Smooth muscle cell (in vitro differentiated cells): ENCODE measurements at regions not wholly inside any gene's neighbourhood (a gene's known extent, or its start where the extent isn't known, plus 50 kb on each side); places are given as distances from the start of the nearest gene placed in this dataset.

Experiments
- DNase-seq: peaks from one replicate; lab custom pipeline; 2025; ENCODE audit not compliant: unreplicated experiment; lab: John Stamatoyannopoulos, UW
- H2AFZ ChIP-seq: fragments of 200-600 bp; sonication (generic); 2 replicates; pipeline ENCODE4 v1.6.0; 2016; ENCODE audit warnings: antibody characterized with exemption, low read depth, mild to moderate bottlenecking
- H3F3A ChIP-seq: fragments of 200-600 bp; sonication (generic); 2 replicates; pipeline ENCODE4 v1.6.0; 2017; ENCODE audit warnings: antibody characterized with exemption, low read depth
- H3K27ac ChIP-seq: fragments of 200-600 bp; sonication (generic); 2 replicates; pipeline ENCODE4 v1.5.1; 2016; ENCODE audit warnings: low read depth, mild to moderate bottlenecking
- H3K27me3 ChIP-seq: fragments of 200-600 bp; sonication (generic); 2 replicates; pipeline ENCODE4 v1.6.1; 2016; ENCODE audit warnings: low read depth, mild to moderate bottlenecking
- H3K36me3 ChIP-seq: fragments of 200-600 bp; sonication (generic); 2 replicates; pipeline ENCODE4 v1.5.1; 2016; ENCODE audit warnings: low read depth
- H3K4me1 ChIP-seq: fragments of 200-600 bp; sonication (generic); 2 replicates; pipeline ENCODE4 v1.5.1; 2016; ENCODE audit warnings: low read depth
- H3K4me2 ChIP-seq: fragments of 200-600 bp; sonication (generic); 2 replicates; pipeline ENCODE4 v1.6.0; 2016; ENCODE audit warnings: mild to moderate bottlenecking
- H3K4me3 ChIP-seq: fragments of 200-600 bp; sonication (generic); 2 replicates; pipeline ENCODE4 v1.5.1; 2016; ENCODE audit warnings: mild to moderate bottlenecking
- H3K79me2 ChIP-seq: fragments of 200-600 bp; sonication (generic); 2 replicates; pipeline ENCODE4 v1.6.0; 2016; ENCODE audit warnings: low read depth, mild to moderate bottlenecking
- H3K9ac ChIP-seq: fragments of 200-600 bp; sonication (generic); 2 replicates; pipeline ENCODE4 v1.6.0; 2016; ENCODE audit warnings: low read depth
- H3K9me3 ChIP-seq: fragments of 200-600 bp; sonication (generic); replicated peaks from 2 replicates; pipeline ENCODE4 v1.5.1; 2016; ENCODE audit warnings: low read depth
- H4K20me1 ChIP-seq: fragments of 200-600 bp; sonication (generic); 2 replicates; pipeline ENCODE4 v1.6.0; 2016; ENCODE audit warnings: low read depth
- WGBS: methylation state at CpG from one replicate; pipeline ENCODE4 v1.1.7; 2016; ENCODE audit warnings: low lambda C conversion rate; 5-methylcytosine and 5-hydroxymethylcytosine counted together
- TF ChIP-seq, protein P1 (sequence below): fragments of 200-600 bp; sonication (generic); IDR thresholded peaks from 2 replicates; pipeline ENCODE4 v1.5.1; 2017; ENCODE audit warnings: borderline replicate concordance, mild to moderate bottlenecking, antibody characterized with exemption; ENCODE audit not compliant: insufficient read depth, poor library complexity, severe bottlenecking

DNA sequence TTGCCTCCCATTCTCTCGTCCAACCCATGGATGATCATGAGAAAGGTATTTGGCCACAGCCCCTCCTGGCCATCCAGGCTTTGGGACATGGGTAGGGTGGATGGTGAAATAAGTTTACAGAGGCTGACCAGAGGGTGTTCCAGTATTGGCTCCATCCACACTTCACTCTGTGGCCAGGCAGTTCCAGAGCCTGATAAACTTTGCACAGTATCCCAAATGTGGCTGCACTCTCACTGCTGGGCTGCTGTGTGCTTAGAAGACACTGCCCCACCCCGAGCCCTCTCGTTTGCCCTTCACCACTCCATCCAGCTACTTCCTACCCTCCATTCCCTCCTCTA lies 72.0 kb upstream of the ZMIZ1 start:
- no peaks in the 10 kb centered on the region for H3K36me3 ChIP-seq
- H3F3A ChIP-seq: no peaks in the 10 kb centered on the region
- H3K4me1 ChIP-seq: no peaks in the 10 kb centered on the region
- no peak overlapping the region for H3K9ac ChIP-seq
- TF ChIP-seq, protein P1, sequence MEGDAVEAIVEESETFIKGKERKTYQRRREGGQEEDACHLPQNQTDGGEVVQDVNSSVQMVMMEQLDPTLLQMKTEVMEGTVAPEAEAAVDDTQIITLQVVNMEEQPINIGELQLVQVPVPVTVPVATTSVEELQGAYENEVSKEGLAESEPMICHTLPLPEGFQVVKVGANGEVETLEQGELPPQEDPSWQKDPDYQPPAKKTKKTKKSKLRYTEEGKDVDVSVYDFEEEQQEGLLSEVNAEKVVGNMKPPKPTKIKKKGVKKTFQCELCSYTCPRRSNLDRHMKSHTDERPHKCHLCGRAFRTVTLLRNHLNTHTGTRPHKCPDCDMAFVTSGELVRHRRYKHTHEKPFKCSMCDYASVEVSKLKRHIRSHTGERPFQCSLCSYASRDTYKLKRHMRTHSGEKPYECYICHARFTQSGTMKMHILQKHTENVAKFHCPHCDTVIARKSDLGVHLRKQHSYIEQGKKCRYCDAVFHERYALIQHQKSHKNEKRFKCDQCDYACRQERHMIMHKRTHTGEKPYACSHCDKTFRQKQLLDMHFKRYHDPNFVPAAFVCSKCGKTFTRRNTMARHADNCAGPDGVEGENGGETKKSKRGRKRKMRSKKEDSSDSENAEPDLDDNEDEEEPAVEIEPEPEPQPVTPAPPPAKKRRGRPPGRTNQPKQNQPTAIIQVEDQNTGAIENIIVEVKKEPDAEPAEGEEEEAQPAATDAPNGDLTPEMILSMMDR: no peak
- no peaks in the 10 kb centered on the region for H3K27me3 ChIP-seq
- no peak overlapping the region for H3K4me3 ChIP-seq
- H3K79me2 ChIP-seq: no peaks in the 10 kb centered on the region
- H3K9me3 ChIP-seq: no peaks in the 10 kb centered on the region
- H3K27ac ChIP-seq: no peak overlapping the region
- H3K4me2 ChIP-seq: no peak overlapping the region
- no peaks in the 10 kb centered on the region for H4K20me1 ChIP-seq
- DNase-seq: no peak
- WGBS: 82% methylated on average over 3 of the region's 3 CpGs
- no peak overlapping the region for H2AFZ ChIP-seq

DNA sequence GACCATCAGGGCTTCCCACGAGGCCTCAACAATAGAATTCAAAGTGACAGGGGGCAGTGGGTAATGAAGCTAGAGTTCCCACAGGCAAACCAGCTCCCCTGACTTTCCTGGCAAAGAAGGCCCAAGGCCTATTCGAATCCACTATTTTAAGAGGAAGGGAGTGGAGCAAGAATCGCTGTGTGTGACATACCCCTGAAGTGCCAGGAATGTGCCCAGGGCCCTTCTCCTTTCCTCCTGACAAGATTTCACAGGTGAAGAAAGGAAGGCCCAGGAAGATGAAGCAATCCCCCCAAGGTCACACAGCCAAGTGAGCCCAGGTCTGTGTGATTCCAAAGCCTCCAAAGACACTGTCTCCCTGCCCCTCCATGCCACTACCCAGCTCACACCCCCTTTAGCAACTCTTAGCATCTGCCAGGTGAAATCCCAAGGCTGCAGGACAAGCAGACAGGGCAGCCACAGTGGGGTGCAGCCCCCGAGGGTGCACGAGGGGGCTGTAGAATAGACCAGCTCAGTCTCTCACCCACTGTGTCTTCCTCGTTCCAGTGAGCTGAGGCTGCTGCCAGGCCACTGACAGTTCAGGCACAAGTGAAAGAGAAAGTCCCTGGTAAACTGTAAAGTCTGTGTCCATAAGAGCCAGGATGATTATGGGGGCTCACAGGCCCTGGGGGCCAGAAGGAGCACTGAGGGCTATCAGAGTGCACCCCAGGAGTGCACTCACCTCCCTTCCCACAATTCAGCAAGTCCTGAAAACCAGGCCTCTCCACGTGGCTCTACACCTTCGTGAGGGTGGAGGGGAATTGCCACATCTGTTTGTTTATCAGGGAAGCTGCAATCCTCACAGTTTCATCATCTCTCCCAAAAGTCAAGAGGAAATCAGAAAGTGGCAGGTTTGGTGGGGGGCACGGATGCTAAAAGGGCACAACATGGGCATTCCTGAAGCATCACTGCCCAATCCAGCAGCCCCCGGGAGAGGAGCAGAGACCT lies 70.8 kb upstream of the ZMIZ1 start:
- TF ChIP-seq, protein P1: no peak
- H3K9me3 ChIP-seq: no peaks in the 10 kb centered on the region
- 79% methylated on average over 10 of the region's 10 CpGs for WGBS
- no peaks in the 10 kb centered on the region for H4K20me1 ChIP-seq
- H3K4me2 ChIP-seq: no peak overlapping the region
- H3F3A ChIP-seq: no peaks in the 10 kb centered on the region
- H3K36me3 ChIP-seq: no peaks in the 10 kb centered on the region
- H2AFZ ChIP-seq: no peak overlapping the region
- no peaks in the 10 kb centered on the region for H3K27me3 ChIP-seq
- no peaks in the 10 kb centered on the region for H3K4me1 ChIP-seq
- no peaks in the 10 kb centered on the region for H3K79me2 ChIP-seq
- no peak overlapping the region for H3K27ac ChIP-seq
- DNase-seq: no peak
- no peak overlapping the region for H3K4me3 ChIP-seq
- no peak overlapping the region for H3K9ac ChIP-seq

DNA sequence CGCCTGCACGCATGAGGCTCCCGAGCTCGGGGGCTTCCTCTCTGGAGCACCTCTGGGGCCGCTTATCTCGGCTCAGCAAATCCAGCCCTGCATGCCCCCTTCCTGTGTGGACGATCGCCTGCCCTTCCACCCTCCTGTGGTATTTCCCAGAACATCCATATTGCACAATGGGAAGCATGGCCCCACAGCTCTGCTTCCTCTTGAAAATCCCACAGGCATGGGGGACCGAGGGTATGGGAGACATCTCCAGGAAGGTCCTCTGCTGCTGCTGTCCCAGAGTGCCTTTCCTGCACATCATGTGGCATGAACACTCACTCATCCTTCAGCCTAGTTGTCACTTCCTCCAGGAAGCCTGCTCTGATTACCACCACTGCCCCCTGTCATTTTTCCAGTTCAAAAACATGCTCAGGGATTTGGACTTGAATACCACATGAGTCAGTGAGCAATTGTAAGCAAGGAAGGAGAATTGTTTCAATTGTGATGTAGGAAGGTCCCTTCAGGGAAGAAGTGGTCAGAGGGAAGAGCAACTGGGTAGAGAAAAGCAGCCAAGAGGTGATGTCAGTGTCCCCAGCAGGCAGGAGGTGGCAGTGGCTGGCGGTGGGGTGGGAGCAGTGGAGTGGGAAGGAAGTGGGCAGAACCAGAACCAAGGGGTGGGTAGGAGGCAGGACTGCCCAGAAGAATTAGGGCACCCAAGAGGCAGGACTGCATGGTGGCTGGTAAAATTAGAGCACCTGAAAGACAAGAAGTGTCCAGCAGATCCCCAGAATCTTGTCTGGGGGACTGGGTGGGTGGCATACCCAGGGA lies 67.5 kb upstream of the ZMIZ1 start:
- Histone ChIP-seq H3K79me2 (no peaks in the 10 kb centered on the region), H3K4me3 (no peak overlapping the region), H2AFZ (no peak overlapping the region), H3K27ac (no peak overlapping the region), H3K27me3 (no peaks in the 10 kb centered on the region), H3F3A (peaks cover 4% of the 10 kb centered on the region), H3K9me3 (no peaks in the 10 kb centered on the region), H3K4me2 (peak overlapping the region; percentile 17), H3K4me1 (no peaks in the 10 kb centered on the region), H4K20me1 (no peaks in the 10 kb centered on the region), H3K9ac (no peak overlapping the region), H3K36me3 (no peaks in the 10 kb centered on the region)
- WGBS: 67% methylated on average over 10 of the region's 10 CpGs
- TF ChIP-seq, protein P1: no peak
- DNase-seq: no peak
